ENCODE measurements at regions not wholly inside any gene's neighbourhood (a gene's known extent, or its start where the extent isn't known, plus 50 kb on each side); places are given as distances from the start of the nearest gene placed in this dataset.

- no peak for DNase-seq
- Mint-ChIP-seq H3K27me3 (ENCODE audit: insufficient read depth) (peaks cover 28% of the 10 kb centered on the region), H3K27ac (no peak overlapping the region), H3K36me3 (ENCODE audit: low read depth) (no peaks in the 10 kb centered on the region), H3K9me3 (no peaks in the 10 kb centered on the region; the same call in 1 of the 2 replicates), H3K4me3 (no peak overlapping the region), H3K4me1 (ENCODE audit: low read depth) (peaks cover 5% of the 10 kb centered on the region; the same call in 1 of the 2 replicates)
- no peak for TF ChIP-seq CTCF (IDR thresholded peaks at IDR 0.05)
Observed at GRCh38 chr13:40376867-40377535, 289.4 kb downstream of the FOXO1 start.

- Mint-ChIP-seq H3K36me3 (ENCODE audit: low read depth) (no peaks in the 10 kb centered on the region), H3K27ac (no peak overlapping the region), H3K4me1 (ENCODE audit: low read depth) (peaks cover 5% of the 10 kb centered on the region; the same call in 1 of the 2 replicates), H3K27me3 (ENCODE audit: insufficient read depth) (peaks cover 28% of the 10 kb centered on the region), H3K9me3 (no peaks in the 10 kb centered on the region; the same call in 1 of the 2 replicates), H3K4me3 (no peak overlapping the region)
- TF ChIP-seq CTCF (IDR thresholded peaks at IDR 0.05): no peak
- no peak for DNase-seq
Observed at GRCh38 chr13:40377783-40378182, 288.7 kb downstream of the FOXO1 start.

GRCh38 chr13:40379196-40379595, 287.2 kb downstream of the FOXO1 start:
- H3K4me1 Mint-ChIP-seq (ENCODE audit: low read depth): peaks cover 5% of the 10 kb centered on the region; the same call in 1 of the 2 replicates
- H3K27me3 Mint-ChIP-seq (ENCODE audit: insufficient read depth): peaks cover 25% of the 10 kb centered on the region
- no peak overlapping the region for H3K27ac Mint-ChIP-seq
- H3K36me3 Mint-ChIP-seq (ENCODE audit: low read depth): no peaks in the 10 kb centered on the region
- H3K9me3 Mint-ChIP-seq: no peaks in the 10 kb centered on the region; the same call in 1 of the 2 replicates
- no peak overlapping the region for H3K4me3 Mint-ChIP-seq
- no peak for DNase-seq
- no peak for TF ChIP-seq CTCF (IDR thresholded peaks at IDR 0.05)

- Mint-ChIP-seq H3K27ac (no peak overlapping the region), H3K27me3 (ENCODE audit: insufficient read depth) (peaks cover 23% of the 10 kb centered on the region), H3K4me3 (no peak overlapping the region), H3K36me3 (ENCODE audit: low read depth) (no peaks in the 10 kb centered on the region), H3K9me3 (no peaks in the 10 kb centered on the region; the same call in 1 of the 2 replicates), H3K4me1 (ENCODE audit: low read depth) (peaks cover 6% of the 10 kb centered on the region; the same call in 1 of the 2 replicates)
- no peak for TF ChIP-seq CTCF (IDR thresholded peaks at IDR 0.05)
- DNase-seq: no peak
Observed at GRCh38 chr13:40379794-40380578, 286.5 kb downstream of the FOXO1 start.

- H3K36me3 Mint-ChIP-seq (ENCODE audit: low read depth): no peaks in the 10 kb centered on the region
- no peak for TF ChIP-seq CTCF (IDR thresholded peaks at IDR 0.05)
- H3K4me3 Mint-ChIP-seq: no peak overlapping the region
- peaks cover 9% of the 10 kb centered on the region for H3K27me3 Mint-ChIP-seq (ENCODE audit: insufficient read depth)
- H3K4me1 Mint-ChIP-seq (ENCODE audit: low read depth): peaks cover 11% of the 10 kb centered on the region; the same call in 1 of the 2 replicates
- no peak for DNase-seq
- H3K9me3 Mint-ChIP-seq: no peaks in the 10 kb centered on the region; the same call in 1 of the 2 replicates
- H3K27ac Mint-ChIP-seq: no peak overlapping the region
Observed at GRCh38 chr13:40381935-40382764, 284.3 kb downstream of the FOXO1 start.

All from HFFc6 (cell line).